HG02938 (cell line): ENCODE measurements at regions not wholly inside any gene's neighbourhood (a gene's known extent, or its start where the extent isn't known, plus 50 kb on each side); places are given as distances from the start of the nearest gene placed in this dataset.
"Not testable (repeated sequence)": the region's sequence is repeated elsewhere in the genome, so short reads cannot be mapped to it uniquely, and the experiment has no call there.

ENCODE experiments used
- ATAC-seq: cut with Tn5 transposase; IDR thresholded peaks from one replicate; pipeline ENCODE4 v1.9.1; 2021; ENCODE audit warnings: mild to moderate bottlenecking, moderate library complexity; ENCODE audit not compliant: unreplicated experiment

DNA sequence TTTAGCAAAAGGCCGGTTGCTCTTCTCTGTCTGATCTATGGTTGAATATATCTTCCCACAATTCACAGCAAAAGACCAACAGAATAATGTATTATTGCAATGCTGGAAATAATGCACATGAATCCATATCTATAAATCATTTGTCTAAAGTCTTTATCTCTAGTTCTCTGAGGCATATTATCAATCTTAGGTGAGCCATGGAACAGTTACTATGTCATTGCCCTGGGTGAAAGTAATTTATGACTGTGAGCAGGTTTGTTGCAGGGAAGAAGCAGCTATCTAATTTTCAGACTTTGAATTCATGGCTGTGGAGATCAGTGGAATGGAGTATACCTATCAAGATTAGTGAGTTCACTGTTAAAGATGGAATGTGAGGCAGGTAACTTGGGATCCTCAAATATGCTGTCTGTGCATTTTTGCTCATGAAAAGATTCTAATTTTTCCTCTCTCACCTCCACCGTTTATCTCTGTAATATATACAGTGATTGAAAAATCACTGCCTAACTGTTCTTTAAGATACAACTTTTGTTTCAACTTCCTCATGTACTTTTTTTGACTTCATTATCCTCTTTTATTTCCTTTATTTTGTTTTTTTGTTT lies 256.8 kb upstream of the ARSJ start:
- no peak for ATAC-seq

DNA sequence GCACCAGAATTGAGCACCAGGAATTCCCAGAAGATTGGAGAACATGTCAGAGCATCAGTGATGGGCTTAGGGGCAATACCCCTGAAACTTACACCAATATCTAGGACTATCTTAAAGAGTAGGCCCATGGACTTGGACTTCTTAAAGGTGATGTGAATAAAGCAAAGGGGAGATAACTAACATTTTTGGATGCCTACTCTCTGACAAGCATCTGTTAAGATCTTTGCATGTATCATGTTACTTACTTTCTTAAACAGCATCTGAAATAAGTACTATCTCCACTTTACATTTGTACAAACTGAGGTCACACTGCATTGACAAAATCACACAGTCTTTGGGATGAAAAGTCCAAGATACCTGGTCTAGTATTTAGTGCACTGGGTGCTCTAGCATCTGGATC lies 258.6 kb upstream of the ARSJ start:
- ATAC-seq = no peak

DNA sequence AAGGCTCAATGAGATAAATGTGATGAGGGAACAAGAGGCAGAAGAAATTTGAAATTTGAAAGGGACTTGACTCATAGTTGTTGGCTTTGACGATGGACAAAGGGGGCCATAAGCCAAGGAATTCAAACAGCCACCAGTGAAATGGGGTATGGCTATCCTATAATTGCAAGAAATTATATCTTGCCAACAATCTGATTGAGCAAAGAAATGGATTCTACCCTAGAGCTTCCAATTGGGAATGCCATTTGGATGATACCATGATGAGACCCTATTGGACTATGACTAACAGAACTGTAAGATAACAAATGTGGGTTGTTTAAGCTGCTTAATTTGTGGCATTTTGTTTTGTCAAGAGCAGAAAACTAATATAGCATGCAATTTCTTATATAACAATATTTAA lies 270.1 kb upstream of the ARSJ start:
- ATAC-seq = no peak

DNA sequence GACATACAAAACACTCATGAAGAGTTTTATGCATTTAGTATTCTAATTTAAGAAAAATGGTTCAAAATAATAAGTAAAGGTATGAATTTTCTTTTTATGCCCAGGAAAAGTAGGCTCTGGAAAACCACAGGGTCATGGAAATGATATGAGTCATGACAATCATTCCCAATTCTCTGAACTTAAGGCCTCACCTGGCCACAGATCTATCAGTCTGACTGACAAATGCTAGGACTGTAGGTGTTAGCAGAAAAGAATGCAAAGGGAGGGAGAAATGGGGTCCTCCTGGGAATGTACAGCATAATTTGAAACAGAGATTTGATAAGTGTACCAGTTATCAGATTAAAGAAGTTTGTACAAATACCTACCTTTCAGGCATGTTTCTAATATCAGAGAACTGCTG lies 270.5 kb upstream of the ARSJ start:
- no peak for ATAC-seq

DNA sequence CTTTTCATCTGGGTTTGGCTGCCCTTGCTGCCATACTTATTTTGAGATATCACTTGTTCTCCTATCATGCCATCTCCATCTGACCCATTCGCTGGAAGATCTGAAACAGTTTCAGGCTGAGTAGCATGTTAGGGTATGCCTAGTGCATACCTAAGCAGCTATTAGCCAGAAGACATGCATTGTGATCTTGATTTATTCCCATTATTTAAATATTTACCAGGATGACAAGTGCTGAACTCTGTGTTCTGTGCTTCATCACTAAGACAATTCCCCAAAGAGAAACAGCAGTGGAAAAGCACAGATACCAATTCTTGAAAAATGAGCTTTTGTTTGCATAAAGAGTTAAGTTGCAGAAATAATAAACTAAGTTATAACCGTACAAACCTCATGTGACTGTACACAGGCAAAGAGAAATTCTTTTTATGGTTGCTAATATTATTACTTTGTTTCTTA lies 271.0 kb upstream of the ARSJ start:
- no peak for ATAC-seq

DNA sequence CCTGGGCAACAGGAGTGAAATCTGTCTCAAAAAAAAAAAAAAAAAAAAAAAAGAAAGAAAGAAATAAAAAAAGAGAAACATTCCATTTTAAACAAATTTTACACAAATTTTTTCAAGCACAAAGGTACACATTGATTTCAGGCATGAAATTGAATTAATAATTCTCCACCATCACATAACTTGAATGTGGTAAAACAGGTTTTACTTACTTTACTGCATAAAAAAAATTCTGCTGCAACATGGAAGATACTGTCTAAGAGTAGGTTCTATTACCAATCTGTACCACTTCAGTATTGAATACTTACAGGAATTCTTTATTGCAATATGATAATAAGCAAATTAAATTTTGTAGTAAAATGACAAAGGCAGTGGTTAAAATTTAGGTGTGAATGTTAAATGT lies 271.6 kb upstream of the ARSJ start:
- no peak for ATAC-seq

DNA sequence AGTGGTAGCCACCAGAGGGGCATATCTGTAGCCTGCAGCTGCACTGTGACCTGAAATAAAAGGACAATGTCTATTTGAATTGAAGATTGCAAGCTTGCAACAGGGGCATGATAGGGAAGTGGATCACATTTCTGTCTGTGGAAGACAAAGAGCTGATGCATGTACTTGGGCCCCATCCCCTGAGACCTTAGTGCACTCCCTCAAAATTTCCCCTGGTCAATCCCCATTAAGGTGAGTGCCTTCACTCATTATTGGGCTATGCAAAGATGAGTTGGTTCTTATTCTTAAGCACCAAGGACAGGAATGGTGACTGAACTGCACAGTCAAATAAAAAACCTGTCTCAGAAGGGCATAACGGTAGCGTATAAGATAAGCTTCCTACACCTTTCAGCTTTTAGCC lies 273.1 kb upstream of the ARSJ start:
- no peak for ATAC-seq

DNA sequence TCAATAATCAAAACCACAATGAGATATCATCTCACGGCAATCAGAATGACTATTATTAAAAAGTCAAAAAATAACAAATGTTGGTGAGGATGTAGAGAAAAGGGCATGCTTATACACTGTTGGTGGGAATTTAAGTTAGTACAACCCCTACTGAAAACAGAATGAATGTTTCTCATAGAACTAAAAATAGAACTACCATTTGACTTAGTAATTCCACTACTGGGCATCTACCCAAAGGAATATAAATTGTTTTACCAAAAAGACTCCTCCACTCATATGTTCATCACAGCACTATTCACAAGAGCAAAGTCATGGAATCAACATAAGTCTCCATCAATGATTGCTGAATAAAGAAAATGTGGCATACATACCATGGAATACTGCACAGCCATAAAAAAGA lies 278.1 kb upstream of the ARSJ start:
- no peak for ATAC-seq

DNA sequence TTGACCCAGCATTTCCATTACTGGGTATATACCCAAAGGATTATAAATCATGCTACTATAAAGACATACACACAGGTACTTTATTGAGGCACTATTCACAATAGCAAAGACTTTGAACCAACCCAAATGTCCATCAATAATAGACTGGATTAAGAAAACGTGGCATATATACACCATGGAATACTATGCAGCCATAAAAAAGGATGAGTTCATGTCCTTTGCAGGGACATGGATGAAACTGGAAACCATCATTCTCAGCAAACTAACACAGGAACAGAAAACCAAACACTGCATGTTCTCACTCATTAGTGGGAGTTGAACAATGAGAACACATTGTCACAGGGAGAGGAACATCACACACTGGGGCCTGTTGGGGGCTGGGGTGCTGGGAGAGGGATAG lies 283.0 kb upstream of the ARSJ start:
- ATAC-seq = not testable (repeated sequence)

DNA sequence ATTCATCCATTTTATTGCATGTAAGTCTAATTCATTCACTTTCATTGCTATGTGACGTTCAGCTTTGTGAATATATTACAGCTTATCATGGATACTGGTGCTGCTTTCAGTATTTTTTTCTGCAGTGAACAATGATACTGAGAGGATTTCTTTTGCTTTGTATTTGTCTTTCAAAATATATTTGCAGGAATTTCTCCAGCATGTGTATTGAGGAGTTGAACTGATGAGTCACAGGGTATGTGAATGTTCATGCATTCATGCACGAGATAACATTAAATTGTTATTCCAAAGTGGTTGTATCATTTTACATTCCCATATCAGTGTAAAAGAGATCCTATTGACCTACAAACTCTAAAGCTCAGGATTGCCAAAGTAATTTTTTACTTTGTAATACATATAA lies 283.8 kb upstream of the ARSJ start:
- ATAC-seq = no peak

DNA sequence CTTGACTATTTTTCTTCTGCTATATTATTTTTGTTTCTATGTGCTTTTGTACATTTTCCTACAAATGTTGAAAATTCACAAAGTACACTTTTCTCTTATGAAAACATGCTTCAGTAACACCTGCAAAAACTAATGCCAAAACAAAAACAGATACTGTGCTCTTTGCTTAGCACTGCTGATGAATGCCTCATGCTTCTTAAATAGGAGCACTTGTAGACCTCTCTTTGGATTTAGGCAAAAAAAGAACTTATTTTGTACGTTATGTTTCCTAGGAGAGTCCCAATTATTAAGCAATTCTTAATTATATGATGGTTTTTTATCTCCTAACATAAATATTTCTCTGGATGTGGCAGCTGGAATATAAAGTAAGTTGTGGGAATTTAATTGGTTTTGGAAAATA lies 285.0 kb upstream of the ARSJ start:
- no peak for ATAC-seq

DNA sequence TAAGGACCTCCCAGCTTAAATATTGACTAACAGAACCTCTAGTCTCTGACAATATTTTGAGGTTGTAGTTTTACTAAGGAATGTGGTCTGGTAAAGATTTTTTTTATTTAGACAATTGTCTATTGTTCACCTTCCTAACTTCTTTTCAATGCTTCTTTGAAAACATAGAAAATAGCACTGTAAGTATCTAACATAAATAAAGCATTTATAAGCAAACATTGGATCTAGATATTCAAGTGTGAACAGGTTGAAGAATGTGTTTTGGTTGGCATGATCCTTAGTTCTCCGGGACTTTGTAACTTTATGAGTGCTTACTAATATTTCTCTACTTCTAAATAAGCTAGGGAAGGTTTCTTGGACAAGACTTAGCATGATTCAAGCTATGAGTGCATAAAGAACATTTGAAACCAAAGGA lies 285.4 kb upstream of the ARSJ start:
- ATAC-seq = no peak

DNA sequence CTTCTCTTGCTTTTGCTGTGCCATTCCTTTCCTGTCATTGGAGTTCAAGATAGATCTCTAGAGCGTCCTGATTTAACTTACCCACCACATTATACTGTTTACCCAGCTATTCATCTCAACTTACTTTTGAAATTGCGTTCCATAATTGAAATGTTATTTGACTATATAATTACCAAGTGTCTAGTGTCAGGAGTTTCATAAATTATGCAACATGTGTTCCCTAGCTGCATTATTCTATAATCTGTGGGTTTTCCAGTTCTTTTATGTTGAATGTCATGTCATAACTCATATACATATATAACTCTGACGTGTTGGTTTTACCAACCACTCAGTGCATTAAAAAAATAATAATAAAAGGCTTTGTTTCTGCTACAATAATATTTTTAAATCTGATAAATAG lies 285.9 kb upstream of the ARSJ start:
- ATAC-seq = no peak

DNA sequence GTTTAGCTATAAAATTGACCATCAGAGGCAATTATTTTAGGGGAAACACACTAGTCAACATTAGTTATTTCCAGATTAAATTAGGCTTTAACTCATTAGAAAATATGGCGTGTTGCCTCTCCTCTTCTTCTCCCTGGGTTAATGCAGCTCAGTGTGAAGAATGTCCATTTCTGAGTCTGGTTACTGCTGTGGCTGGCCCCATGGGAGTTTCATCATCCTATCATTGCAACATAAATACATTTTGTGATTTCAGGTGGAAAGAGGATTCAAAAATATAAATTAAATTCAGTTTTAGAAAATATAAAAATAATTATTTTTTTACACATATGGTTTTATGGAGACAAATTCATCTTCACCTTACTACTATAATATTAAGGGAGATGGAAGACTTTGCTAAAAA lies 288.5 kb upstream of the ARSJ start:
- no peak for ATAC-seq

DNA sequence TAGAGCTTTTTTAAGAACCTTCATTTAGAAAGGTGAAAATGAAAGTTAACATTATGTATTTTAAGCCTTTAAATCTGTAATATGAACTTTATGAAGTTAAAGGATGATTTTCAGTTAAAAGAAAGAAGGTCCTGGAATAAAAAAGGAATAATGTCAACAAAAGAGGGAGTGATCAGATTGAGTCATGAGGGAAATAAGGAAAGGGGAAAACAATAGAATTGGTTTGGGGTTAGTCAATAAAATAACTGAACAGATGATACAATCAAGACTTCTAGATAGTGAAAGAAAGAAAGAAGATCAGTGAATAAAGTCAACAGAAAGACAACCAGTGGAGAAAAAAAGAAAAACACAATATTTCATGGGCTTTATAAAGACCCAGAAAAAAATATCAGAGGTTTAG lies 291.6 kb upstream of the ARSJ start:
- ATAC-seq = no peak

DNA sequence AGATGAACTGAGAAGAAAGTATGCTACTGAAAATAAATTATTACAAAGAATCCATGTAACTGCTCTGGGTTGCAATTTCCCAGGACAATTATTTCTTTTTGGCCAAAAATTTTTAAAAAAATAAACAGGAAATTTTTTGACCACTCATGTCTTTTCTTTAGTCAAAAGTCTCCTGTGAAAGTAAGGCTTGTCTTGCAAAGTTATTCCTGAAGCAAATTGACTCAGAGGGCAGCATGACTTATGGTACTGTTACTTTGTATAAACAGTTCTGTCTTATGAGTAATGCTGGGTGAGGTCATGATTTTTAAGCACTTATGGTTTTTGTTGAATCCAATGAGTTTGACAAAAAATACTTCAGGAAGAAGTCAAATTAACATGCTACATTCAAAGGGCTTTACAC lies 292.8 kb upstream of the ARSJ start:
- no peak for ATAC-seq

DNA sequence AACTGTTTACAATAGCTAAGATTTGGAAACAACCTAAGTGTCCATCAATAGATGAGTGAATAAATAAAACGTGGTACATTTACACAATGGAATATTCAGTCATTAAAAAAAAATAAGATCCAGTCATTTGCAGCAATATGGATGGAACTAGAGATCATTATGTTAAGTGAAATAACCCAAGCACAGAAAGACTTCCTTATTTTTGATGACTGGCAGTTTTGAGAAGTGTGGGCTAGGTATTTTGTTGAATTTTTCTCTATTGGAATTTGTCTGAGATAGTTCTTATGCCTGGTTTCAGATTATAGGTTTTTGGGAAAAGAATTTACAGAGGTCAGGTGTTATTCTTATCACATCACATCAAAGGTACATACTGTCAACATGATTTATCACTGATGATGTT lies 293.8 kb upstream of the ARSJ start:
- ATAC-seq = no peak

DNA sequence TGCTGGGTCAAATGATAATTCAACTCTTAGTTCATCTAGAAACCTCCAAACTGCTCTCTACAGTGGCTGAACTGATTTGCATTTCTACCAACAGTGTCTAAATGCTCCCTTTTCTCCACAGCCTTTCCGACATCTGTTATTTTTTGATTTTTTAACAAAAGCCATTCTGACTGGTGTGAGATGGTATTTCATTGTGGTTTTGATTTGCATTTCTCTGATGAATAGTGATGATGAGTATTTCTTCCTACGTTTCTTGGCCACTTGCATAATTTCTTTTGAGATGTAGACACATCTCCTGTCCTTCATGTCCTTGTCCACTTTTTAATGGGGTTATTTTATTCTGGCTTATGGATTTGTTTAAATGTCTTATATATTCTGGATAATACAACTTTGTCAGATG lies 298.2 kb upstream of the ARSJ start:
- no peak for ATAC-seq

DNA sequence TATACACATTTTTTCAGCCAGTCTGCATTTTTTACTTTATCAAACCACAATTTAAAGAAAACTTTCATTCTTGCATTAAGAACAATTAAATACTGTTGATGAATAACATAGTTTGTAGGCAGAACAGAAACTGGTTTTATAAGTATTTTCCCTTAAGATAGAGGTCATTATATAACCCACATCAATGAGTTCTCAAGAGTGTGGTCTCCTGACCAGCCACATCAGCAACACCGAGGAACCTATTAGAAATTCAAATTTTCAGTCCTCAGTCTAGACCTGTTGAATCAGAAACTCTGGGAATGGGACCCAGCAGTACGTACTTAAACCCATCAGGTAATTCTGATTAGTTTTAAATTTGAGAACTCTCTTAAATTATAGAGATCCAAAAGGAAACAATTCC lies 299.6 kb upstream of the ARSJ start:
- ATAC-seq = no peak

DNA sequence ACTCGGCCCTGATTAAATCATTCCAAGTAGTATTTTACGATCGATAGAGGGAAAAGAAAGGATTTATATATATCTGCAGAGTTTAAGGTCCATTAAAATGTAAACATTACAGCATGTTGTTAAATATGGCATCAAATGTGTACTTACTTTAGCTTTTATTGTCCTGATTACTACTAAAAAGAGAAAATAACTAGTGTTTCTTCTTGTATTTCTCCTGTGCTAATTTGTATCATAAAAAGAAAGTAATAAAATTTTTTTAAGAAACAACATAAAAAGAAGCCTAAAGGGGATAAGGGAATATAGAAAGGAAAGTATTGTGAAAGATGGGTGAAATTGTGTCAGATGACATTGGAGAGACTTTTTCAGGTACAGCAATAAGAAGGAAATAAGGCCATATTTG lies 300.3 kb upstream of the ARSJ start:
- ATAC-seq = no peak

DNA sequence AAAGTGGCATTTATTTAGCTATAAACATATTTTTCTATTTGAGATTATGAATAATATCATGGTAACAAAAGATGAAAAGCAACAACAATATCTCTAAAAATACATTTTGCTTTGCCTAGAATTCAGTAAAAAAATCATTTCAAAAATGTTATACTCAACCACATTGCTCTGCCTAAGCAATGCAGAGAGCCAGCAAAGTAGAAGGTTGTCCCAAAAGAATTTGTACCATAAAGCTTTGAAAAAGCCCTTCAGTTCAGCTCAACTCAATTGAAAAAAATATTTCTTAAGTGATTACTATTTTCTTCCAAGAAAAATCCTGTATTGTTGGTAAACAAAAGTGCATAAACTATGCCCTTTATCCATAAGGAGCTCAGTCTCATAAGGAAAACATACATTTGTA lies 301.2 kb upstream of the ARSJ start:
- no peak for ATAC-seq

DNA sequence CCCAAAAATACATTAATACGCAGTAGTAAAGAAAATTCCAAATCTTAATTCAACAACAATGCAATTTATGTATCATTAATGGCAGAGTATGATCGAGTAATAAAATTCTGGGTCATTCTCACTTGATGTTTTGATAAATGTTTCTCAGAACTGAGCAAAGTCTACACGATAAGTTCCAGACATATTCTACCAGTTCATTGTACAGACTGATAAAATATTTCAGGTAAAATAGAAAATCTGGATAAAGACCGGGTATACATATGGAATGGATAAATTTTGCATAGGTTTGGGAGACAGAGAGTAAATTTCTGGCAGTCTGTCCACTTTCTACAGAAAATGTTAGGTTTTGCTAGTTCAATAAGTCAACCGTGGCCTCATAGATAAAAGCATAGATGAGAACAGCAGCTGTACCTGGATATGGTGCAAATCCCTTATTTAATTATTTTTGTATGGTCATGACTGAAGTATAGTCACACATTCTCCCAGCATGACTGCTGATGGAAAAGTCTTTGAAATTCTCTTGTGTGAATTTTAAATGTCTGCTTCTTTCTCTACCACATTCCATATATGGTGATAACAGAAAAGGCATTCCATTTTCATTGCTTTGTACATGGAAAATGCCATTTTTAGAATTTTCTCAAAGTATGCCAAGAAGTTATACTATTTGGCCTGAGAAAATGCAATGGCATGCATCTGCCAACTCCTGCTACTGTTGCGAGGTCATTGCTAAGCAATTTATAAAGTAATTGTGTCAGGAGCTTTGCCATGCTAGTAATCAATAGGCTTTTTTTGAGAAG lies 301.9 kb upstream of the ARSJ start:
- no peak for ATAC-seq

DNA sequence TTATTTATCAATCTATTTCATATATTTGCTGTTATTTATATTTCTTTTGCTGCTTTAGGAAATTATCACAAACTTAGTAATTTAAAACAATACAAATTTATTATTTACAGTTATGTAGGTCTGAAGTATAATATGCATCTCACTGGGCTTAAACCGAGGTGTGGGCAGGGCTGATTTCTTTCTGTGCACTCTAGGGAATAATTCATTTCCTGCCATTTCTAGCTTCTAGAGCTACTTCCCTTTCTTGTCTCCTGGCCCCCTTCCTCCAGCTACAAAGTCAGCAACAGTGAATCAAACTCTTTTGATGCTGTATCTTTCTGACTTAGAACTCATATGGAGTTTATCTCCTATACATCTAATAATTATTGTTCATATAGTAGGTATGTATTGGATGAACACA lies 303.5 kb upstream of the ARSJ start:
- peak; percentile 48 for ATAC-seq
